ENCODE measurements at regions not wholly inside any gene's neighbourhood (a gene's known extent, or its start where the extent isn't known, plus 50 kb on each side); places are given as distances from the start of the nearest gene placed in this dataset.

GRCh38 chr13:74080762-74081161, 53.4 kb downstream of the KLF12 start:
- POLR2A ChIA-PET, result no interaction called here
- no peak for TF ChIP-seq POLR2AphosphoS5 (IDR thresholded peaks at IDR 0.05; ENCODE audit: low read depth, low read length)
- TF ChIP-seq REST (IDR thresholded peaks at IDR 0.05; ENCODE audit: insufficient read depth in 1 of 2, low read depth in 2 of 2, low read length in 1 of 2), result no peak
- TF ChIP-seq TCF7L2 (IDR thresholded peaks at IDR 0.05; ENCODE audit: low read depth, low read length), result no peak
- no peak for TF ChIP-seq SIN3A (IDR thresholded peaks at IDR 0.05; ENCODE audit: borderline replicate concordance, insufficient read depth, low read depth, low read length)
- no peak for TF ChIP-seq CTCF (IDR thresholded peaks at IDR 0.05)
- in situ Hi-C loops (cut with HindIII; ENCODE audit: low pct_unique_long_range_greater_than_20kb, low sequenced_read_pairs), result no loop called here
- Histone ChIP-seq H3K36me3 (ENCODE audit: control insufficient read depth, insufficient read depth, low read length) (no peaks in the 10 kb centered on the region), H3K4me1 (ENCODE audit: control insufficient read depth, insufficient read depth, low read length) (no peaks in the 10 kb centered on the region), H3K9me3 (ENCODE audit: control insufficient read depth, insufficient read depth, low read depth, low read length) (no peaks in the 10 kb centered on the region), H3K27me3 (ENCODE audit: control insufficient read depth, insufficient read depth, low read length) (no peaks in the 10 kb centered on the region), H3K27ac (ENCODE audit: low read length) (no peak overlapping the region), H3K4me3 (ENCODE audit: low read depth in 2 of 2, low read length in 2 of 2) (no peak overlapping the region)
- CTCF ChIA-PET, result no interaction called here
- ATAC-seq (no peak), DNase-seq (ENCODE audit: low read depth, low spot score) (no peak)
- BruUV-seq (replicated peaks), result no TSS peak
- intact Hi-C loops (cut with micrococcal nuclease; ENCODE audit: unreplicated experiment), result no loop called here

- in situ Hi-C loops (cut with HindIII; ENCODE audit: low pct_unique_long_range_greater_than_20kb, low sequenced_read_pairs) (no loop called here), intact Hi-C loops (cut with micrococcal nuclease; ENCODE audit: unreplicated experiment) (no loop called here)
- TF ChIP-seq TCF7L2 (IDR thresholded peaks at IDR 0.05; ENCODE audit: low read depth, low read length) (no peak), SIN3A (IDR thresholded peaks at IDR 0.05; ENCODE audit: borderline replicate concordance, insufficient read depth, low read depth, low read length) (no peak), CTCF (IDR thresholded peaks at IDR 0.05) (no peak), POLR2AphosphoS5 (IDR thresholded peaks at IDR 0.05; ENCODE audit: low read depth, low read length) (no peak), REST (IDR thresholded peaks at IDR 0.05; ENCODE audit: insufficient read depth in 1 of 2, low read depth in 2 of 2, low read length in 1 of 2) (no peak)
- CTCF ChIA-PET, result no interaction called here
- no peaks in the 10 kb centered on the region for H3K36me3 ChIP-seq (ENCODE audit: control insufficient read depth, insufficient read depth, low read length)
- no peak overlapping the region for H3K4me3 ChIP-seq (ENCODE audit: low read depth in 2 of 2, low read length in 2 of 2)
- no peaks in the 10 kb centered on the region for H3K9me3 ChIP-seq (ENCODE audit: control insufficient read depth, insufficient read depth, low read depth, low read length)
- DNase-seq (ENCODE audit: low read depth, low spot score), result no peak
- H3K4me1 ChIP-seq (ENCODE audit: control insufficient read depth, insufficient read depth, low read length), result peaks cover 3% of the 10 kb centered on the region; the same call in 1 of the 2 replicates
- no peaks in the 10 kb centered on the region for H3K27me3 ChIP-seq (ENCODE audit: control insufficient read depth, insufficient read depth, low read length)
- ATAC-seq, result no peak
- POLR2A ChIA-PET, result no interaction called here
- no TSS peak for BruUV-seq (replicated peaks)
- no peak overlapping the region for H3K27ac ChIP-seq (ENCODE audit: low read length)
Observed at GRCh38 chr13:74077792-74078191, 56.4 kb downstream of the KLF12 start.
